HG03521 (cell line): ENCODE measurements at regions not wholly inside any gene's neighbourhood (a gene's known extent, or its start where the extent isn't known, plus 50 kb on each side); places are given as distances from the start of the nearest gene placed in this dataset.

Source experiments
- ATAC-seq: cut with Tn5 transposase; IDR thresholded peaks from one replicate; pipeline ENCODE4 v1.9.1; 2021; ENCODE audit warnings: mild to moderate bottlenecking, moderate library complexity; ENCODE audit not compliant: unreplicated experiment

- no peak for ATAC-seq
Observed at GRCh38 chrX:9147086-9147485, 113.2 kb upstream of the FAM9B start.

DNA sequence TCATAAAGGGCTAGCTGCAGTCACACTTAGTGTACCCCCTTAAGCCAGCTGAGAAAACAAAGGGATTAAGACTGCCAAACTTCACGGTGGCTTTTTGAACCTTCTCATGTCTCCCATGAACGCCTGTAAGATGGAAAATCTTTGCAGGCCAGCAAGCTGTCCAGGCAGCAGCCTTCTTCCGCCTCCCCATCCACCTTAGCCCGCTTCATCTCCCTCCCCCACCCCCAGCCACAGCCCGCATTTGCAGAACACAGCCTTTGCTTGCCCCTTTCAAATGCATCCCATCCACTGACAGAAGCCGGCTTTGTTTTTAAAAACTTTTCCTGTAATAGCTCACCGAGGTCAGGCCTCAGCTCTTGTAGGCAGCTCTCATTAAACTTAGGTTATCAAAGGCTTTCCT lies 113.8 kb upstream of the FAM9B start:
- ATAC-seq = no peak

GRCh38 chrX:9148615-9149399 lies 114.9 kb upstream of the FAM9B start:
- ATAC-seq = no peak

DNA sequence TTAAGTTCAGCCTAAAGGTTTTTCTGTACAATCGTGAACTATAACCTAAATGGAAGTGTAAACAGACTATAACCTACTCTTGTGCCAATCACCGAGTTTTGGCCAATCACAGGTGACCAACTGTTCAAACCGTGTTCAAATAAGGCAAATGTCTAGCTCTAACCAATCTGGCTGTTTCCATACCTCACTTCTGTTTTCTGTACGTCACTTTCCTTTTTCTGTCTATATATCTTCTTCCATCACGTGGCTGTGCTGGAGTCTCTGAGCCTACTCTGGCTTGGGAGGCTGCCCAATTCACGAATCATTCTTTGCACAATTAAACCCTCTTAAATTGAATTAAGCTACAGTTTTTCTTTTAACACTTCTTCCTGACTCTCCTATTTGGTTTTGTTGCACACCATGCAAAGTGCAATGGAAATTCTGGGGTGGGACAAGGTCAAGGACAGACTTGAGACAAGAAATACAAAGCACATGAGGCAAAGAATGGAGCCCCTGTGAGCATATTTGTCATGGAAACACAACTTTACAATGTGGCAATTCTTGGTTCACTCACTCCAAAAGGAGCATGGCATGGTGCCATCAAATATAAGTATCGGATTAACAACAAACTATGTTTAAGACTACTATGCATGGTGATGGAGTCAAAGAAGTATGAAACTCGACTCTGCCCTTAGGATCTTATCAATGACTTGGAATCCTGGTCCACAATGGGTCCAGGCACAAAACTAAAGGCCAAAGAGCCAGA lies 115.7 kb upstream of the FAM9B start:
- ATAC-seq = no peak

- ATAC-seq = no peak
Observed at GRCh38 chrX:9151772-9152307, 117.9 kb upstream of the FAM9B start.

- no peak for ATAC-seq
Observed at GRCh38 chrX:9153300-9153699, 119.4 kb upstream of the FAM9B start.

DNA sequence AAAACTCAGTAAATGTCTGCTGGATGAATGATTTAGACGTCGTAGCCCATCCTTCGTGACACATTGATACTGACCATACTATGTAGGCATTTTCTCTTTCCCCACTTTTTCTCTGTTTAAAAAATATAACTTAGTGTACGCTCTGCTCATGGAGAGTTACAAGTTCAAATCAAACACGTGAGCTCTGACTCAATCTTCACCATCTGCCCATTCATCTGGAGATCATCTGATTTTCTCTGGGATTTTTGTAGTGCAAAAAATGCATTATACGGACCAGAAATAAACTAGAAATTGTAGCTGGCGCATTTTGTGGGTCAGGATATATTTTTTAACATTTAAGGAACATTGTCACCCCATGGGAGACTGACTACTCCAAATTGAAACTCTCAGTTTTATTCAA lies 124.7 kb upstream of the FAM9B start:
- no peak for ATAC-seq

DNA sequence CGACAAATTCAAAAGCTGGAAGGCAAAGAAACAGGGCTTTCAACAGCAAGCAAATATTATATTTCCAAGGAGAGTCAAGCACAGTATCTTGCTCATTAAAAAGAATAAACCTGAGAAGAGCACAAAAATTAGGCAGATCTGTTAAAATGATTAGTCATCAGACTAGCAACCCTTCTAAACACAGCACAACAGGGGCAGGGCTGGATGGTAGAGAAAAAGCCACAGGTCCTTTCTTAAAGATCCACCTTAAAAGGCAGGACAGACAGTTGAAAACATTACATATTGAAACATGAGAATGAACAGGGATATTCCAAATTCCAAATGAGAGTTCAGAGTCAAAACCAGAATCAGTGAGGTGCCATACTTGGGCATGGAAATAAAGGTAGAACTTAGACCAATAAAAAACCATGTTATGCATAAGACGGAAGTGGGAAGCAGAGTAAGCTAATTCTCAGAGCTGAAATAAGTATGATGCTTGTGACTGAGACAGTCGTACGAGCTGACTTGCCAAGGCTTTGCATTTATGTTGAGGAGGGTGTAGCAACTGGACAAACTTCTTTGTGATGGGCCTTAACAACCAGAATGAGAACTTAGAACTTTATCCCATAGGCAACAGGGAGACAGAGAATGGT lies 126.9 kb upstream of the FAM9B start:
- no peak for ATAC-seq

GRCh38 chrX:9162698-9163097 lies 128.8 kb upstream of the FAM9B start:
- no peak for ATAC-seq

DNA sequence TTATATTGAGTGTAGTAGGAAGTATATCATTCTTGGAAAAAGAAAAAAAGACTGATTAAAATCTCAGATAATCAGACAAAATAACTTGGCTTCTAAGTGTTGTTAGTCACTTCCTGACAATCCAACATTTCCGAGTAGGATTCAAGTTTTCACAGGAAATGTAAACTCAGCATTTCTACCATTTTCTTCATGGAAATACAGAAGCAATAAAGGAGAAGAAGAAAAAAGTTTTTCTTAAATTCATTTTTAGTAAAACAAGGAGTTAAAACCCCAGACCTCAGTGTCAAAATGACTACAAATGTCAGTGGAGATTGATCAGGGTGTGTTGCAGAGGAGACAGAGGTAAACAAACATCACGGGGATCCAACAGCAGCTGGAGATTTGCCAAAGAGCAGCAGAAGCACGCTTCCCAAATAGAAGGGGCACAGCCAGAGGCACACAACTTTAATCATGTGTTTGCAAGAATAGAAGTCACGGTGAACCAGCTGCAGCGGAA lies 129.3 kb upstream of the FAM9B start:
- no peak for ATAC-seq

- ATAC-seq = no peak
Observed at GRCh38 chrX:9164086-9164485, 130.2 kb upstream of the FAM9B start.

GRCh38 chrX:9164533-9165426 lies 130.9 kb upstream of the FAM9B start:
- ATAC-seq = no peak

- no peak for ATAC-seq
Observed at GRCh38 chrX:9166584-9166944, 132.6 kb upstream of the FAM9B start.

DNA sequence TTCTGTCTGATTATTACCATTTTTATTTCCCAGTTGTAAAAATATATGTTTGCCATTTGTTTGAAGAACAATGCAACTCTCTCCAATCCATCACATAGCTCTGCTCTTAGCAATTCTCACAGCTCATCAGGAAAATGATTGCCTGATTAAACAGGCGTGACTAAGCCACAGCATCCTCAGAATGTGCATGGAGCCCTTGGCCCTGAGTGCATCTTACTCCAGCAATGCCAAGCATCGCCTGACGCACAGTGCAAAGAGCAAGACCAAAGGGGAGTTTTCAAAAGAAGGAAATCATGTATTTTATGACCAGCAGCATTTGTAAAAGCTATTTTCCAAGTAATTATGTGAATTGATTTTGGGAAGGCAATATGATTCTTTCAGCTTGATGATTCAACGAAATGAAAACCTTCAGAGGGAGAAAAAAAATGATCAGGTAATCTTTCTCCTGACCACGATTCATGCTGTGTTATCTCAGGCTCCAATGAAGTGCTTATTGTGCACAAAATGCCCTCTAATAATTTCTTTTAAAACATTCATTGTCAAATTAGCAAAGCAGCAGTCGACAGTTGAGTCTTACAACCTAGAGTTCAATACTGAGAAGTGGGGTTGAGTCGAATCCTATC lies 138.0 kb upstream of the FAM9B start:
- no peak for ATAC-seq

GRCh38 chrX:9172464-9172850 lies 138.5 kb upstream of the FAM9B start:
- ATAC-seq = no peak

- ATAC-seq = no peak
Observed at GRCh38 chrX:9180623-9181022, 146.7 kb upstream of the FAM9B start.

GRCh38 chrX:9182041-9182440 lies 148.1 kb upstream of the FAM9B start:
- ATAC-seq = no peak

- no peak for ATAC-seq
Observed at GRCh38 chrX:9183481-9183880, 149.6 kb upstream of the FAM9B start.

GRCh38 chrX:9184211-9184610 lies 150.3 kb upstream of the FAM9B start:
- ATAC-seq = no peak

DNA sequence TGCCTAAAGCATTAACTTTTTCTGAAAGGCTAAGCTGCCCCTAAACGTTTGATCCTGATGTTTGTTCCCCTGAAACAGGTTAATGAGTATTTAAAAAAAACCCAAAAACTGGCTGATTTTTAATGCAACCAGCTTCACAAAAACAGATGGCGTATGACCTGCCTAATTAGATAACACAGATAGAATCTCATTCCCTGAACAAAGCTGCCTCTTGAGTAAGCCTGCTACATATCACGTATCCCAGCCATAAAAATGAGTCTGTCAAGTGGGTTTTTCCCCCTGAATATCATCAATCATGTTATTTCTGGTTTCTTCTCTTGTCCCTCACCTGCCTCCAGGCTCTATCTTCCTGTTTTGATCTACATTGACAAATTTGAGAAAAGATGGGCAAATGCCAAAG lies 154.2 kb upstream of the FAM9B start:
- ATAC-seq = no peak
